Upper lobe of left lung (tissue), 4 donors: ENCODE measurements at regions not wholly inside any gene's neighbourhood (a gene's known extent, or its start where the extent isn't known, plus 50 kb on each side); places are given as distances from the start of the nearest gene placed in this dataset.

Source experiments
- CTCF ChIP-seq, 6 experiments: fragments of 450-650 bp in 4 of 6; fragments of 200-600 bp in 2 of 6; sonication (generic) in 2 of 6; IDR thresholded peaks; one replicate each; pipeline ENCODE4 v1.5.1; 2016 to 2019; ENCODE audit warnings: antibody characterized with exemption in 6 of 6
- EP300 ChIP-seq, 4 donors: sonication (generic); formaldehyde crosslinking; IDR thresholded peaks; one replicate each; pipeline ENCODE4 v1.5.1; 2017; ENCODE audit warnings: antibody characterized with exemption in 4 of 4, control low read depth in 2 of 4
- POLR2A ChIP-seq, 4 donors: fragments of 450-650 bp; IDR thresholded peaks; one replicate each; pipeline ENCODE4 v1.5.1; 2016 to 2017; ENCODE audit warnings: antibody characterized with exemption in 4 of 4, mild to moderate bottlenecking in 2 of 4
- POLR2AphosphoS5 ChIP-seq, 2 donors: sonication (generic); formaldehyde crosslinking; IDR thresholded peaks; one replicate each; pipeline ENCODE4 v1.5.1; 2017; ENCODE audit warnings: antibody characterized with exemption in 2 of 2

- no peak for TF ChIP-seq CTCF (IDR thresholded peaks at IDR 0.05)
- TF ChIP-seq EP300 (IDR thresholded peaks at IDR 0.05) = no peak
- no peak for TF ChIP-seq POLR2AphosphoS5 (IDR thresholded peaks at IDR 0.05)
- no peak for TF ChIP-seq POLR2A (IDR thresholded peaks at IDR 0.05)
Observed at GRCh38 chr1:78432016-78432415, 58.8 kb upstream of the PTGFR start.
